Osteoblast (primary cell): ENCODE measurements at regions not wholly inside any gene's neighbourhood (a gene's known extent, or its start where the extent isn't known, plus 50 kb on each side); places are given as distances from the start of the nearest gene placed in this dataset.

Source experiments
- DNase-seq: peaks from one replicate; pipeline ENCODE4 v3.0.0; 2011; ENCODE audit warnings: low spot score, mixed read lengths; ENCODE audit not compliant: insufficient read length; ENCODE audit errors: missing footprints
- H2AFZ ChIP-seq: 2 replicates; pipeline ENCODE4 v1.6.0; 2011; ENCODE audit warnings: mild to moderate bottlenecking, low read length
- H3K27ac ChIP-seq: 2 replicates; pipeline ENCODE4 v1.5.1; 2011; ENCODE audit warnings: mild to moderate bottlenecking, low read depth, low read length, moderate library complexity
- H3K27me3 ChIP-seq: 2 replicates; pipeline ENCODE4 v1.6.0; 2012; ENCODE audit warnings: mild to moderate bottlenecking, control low read depth, inconsistent platforms, low read length, moderate library complexity; ENCODE audit not compliant: insufficient read depth
- H3K36me3 ChIP-seq: 2 replicates; pipeline ENCODE4 v1.5.1; 2011; ENCODE audit warnings: mild to moderate bottlenecking, low read length, control low read depth, moderate library complexity; ENCODE audit not compliant: insufficient read depth
- H3K4me1 ChIP-seq: 2 replicates; pipeline ENCODE4 v1.5.1; 2011; ENCODE audit warnings: mild to moderate bottlenecking, low read length, control low read depth, moderate library complexity; ENCODE audit not compliant: insufficient read depth
- H3K4me2 ChIP-seq: 2 replicates; pipeline ENCODE4 v1.6.0; 2011; ENCODE audit warnings: mild to moderate bottlenecking, low read length; ENCODE audit not compliant: insufficient read depth
- H3K4me3 ChIP-seq: fragments of 200-600 bp; sonication (generic); 3 replicates; pipeline ENCODE4 v1.5.1; 2012; ENCODE audit warnings: mild to moderate bottlenecking, low read length, inconsistent platforms; ENCODE audit not compliant: insufficient read depth
- H3K79me2 ChIP-seq: 2 replicates; pipeline ENCODE4 v1.6.0; 2012; ENCODE audit warnings: mild to moderate bottlenecking, low read length, control low read depth, inconsistent platforms; ENCODE audit not compliant: insufficient read depth
- H3K9me3 ChIP-seq: 2 replicates; pipeline ENCODE4 v1.5.1; 2011; ENCODE audit warnings: low read depth, low read length, control low read depth
- H4K20me1 ChIP-seq: 2 replicates; pipeline ENCODE4 v1.6.0; 2012; ENCODE audit warnings: mild to moderate bottlenecking, low read length, control low read depth; ENCODE audit not compliant: insufficient read depth
- CTCF ChIP-seq: IDR thresholded peaks from 2 replicates; pipeline ENCODE4 v1.5.1; 2011; ENCODE audit warnings: mild to moderate bottlenecking, low read depth, low read length, moderate library complexity; ENCODE audit errors: extremely low read depth

GRCh38 chr16:80063031-80063712 lies 462.6 kb upstream of the MAF start:
- Histone ChIP-seq H3K27me3 (peaks cover 4% of the 10 kb centered on the region), H3K79me2 (no peaks in the 10 kb centered on the region), H3K9me3 (no peaks in the 10 kb centered on the region), H3K4me3 (no peak overlapping the region), H3K27ac (no peak overlapping the region), H3K4me1 (peaks cover 5% of the 10 kb centered on the region), H4K20me1 (no peaks in the 10 kb centered on the region), H3K36me3 (no peaks in the 10 kb centered on the region), H3K4me2 (no peak overlapping the region), H2AFZ (peak overlapping the region; percentile 57)
- no peak for DNase-seq
- TF ChIP-seq CTCF: no peak

- Histone ChIP-seq H3K79me2 (no peaks in the 10 kb centered on the region), H3K9me3 (no peaks in the 10 kb centered on the region), H3K4me2 (no peak overlapping the region), H3K4me3 (no peak overlapping the region), H2AFZ (no peak overlapping the region), H3K27me3 (peaks cover under 1% of the 10 kb centered on the region), H3K4me1 (peaks cover 5% of the 10 kb centered on the region), H3K36me3 (no peaks in the 10 kb centered on the region), H3K27ac (no peak overlapping the region), H4K20me1 (no peaks in the 10 kb centered on the region)
- no peak for TF ChIP-seq CTCF
- DNase-seq: no peak
Observed at GRCh38 chr16:80062361-80063030, 462.0 kb upstream of the MAF start.

GRCh38 chr16:80060470-80060869 lies 459.9 kb upstream of the MAF start:
- no peaks in the 10 kb centered on the region for H4K20me1 ChIP-seq
- no peak for DNase-seq
- no peaks in the 10 kb centered on the region for H3K9me3 ChIP-seq
- H3K4me1 ChIP-seq: peaks cover 8% of the 10 kb centered on the region
- H3K4me2 ChIP-seq: no peak overlapping the region
- no peak for TF ChIP-seq CTCF
- H3K27me3 ChIP-seq: no peaks in the 10 kb centered on the region
- H2AFZ ChIP-seq: no peak overlapping the region
- H3K36me3 ChIP-seq: no peaks in the 10 kb centered on the region
- H3K4me3 ChIP-seq: no peak overlapping the region
- no peaks in the 10 kb centered on the region for H3K79me2 ChIP-seq
- H3K27ac ChIP-seq: no peak overlapping the region

- Histone ChIP-seq H3K4me1 (peaks cover 8% of the 10 kb centered on the region), H2AFZ (no peak overlapping the region), H3K27ac (no peak overlapping the region), H3K4me2 (no peak overlapping the region), H3K4me3 (no peak overlapping the region), H3K79me2 (no peaks in the 10 kb centered on the region), H3K36me3 (no peaks in the 10 kb centered on the region), H3K27me3 (no peaks in the 10 kb centered on the region), H4K20me1 (no peaks in the 10 kb centered on the region), H3K9me3 (no peaks in the 10 kb centered on the region)
- TF ChIP-seq CTCF: no peak
- no peak for DNase-seq
Observed at GRCh38 chr16:80059836-80060235, 459.3 kb upstream of the MAF start.
